ENCODE measurements at regions not wholly inside any gene's neighbourhood (a gene's known extent, or its start where the extent isn't known, plus 50 kb on each side); places are given as distances from the start of the nearest gene placed in this dataset.

DNA sequence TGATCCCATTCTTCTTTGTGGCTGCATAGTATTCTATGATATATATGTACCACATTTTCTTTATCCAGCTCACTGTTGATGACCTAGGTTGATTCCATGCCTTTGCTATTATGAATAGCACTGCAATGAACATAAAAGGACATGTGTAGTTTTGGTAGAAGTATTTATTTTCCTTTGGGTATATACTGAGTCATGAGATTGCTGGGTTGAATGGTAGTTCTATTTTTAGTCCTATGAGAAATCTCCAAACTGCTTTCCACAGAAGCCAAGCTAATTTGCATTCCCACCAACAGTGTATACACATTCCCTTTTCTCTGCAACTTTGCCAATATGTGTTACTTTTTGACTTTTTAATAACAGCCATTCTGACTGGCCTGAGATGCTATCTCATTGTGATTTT is 278.3 kb downstream of the PCDH18 start:
- intact Hi-C loops (cut with micrococcal nuclease) = no loop called here
- H3K4me2 ChIP-seq (replicated peaks; ENCODE audit: extremely low read depth, low read length, poor library complexity, severe bottlenecking) = no peak overlapping the region
- Mint-ChIP-seq H3K36me3 (no peaks in the 10 kb centered on the region), H3K27ac (no peak overlapping the region), H3K4me1 (no peaks in the 10 kb centered on the region), H3K27me3 (ENCODE audit: low read depth in 3 of 3) (no peaks in the 10 kb centered on the region), H3K4me3 (no peak overlapping the region), H3K9me3 (peaks cover 0 to 3% (median 0%) of the 10 kb centered on the region in 7 donors)
- no peaks in the 10 kb centered on the region for H3K27me3 ChIP-seq (ENCODE audit: control insufficient read depth in 2 of 2, insufficient read depth in 2 of 2, low read length in 2 of 2)
- H3K4me1 ChIP-seq (ENCODE audit: control insufficient read depth in 1 of 2, insufficient read depth in 2 of 2, low read length in 2 of 2) = no peaks in the 10 kb centered on the region
- TF ChIP-seq CTCF (IDR thresholded peaks at IDR 0.05) = no peak
- H4K20me1 ChIP-seq (ENCODE audit: insufficient read depth, low read length) = no peaks in the 10 kb centered on the region
- no peaks in the 10 kb centered on the region for H3K36me3 ChIP-seq (replicated peaks in 1 of 2; ENCODE audit: control insufficient read depth in 1 of 2, insufficient read depth in 2 of 2, low read length in 2 of 2)
- H3K4me3 ChIP-seq (replicated peaks in 1 of 3; ENCODE audit: low read depth in 2 of 3, low read length in 3 of 3) = no peak overlapping the region
- no peak overlapping the region for H2AFZ ChIP-seq (ENCODE audit: insufficient read depth, low read depth, low read length, poor library complexity, severe bottlenecking)
- H3K79me2 ChIP-seq (ENCODE audit: insufficient read depth, low read length) = no peaks in the 10 kb centered on the region
- H3K9me3 ChIP-seq (replicated peaks in 1 of 2; ENCODE audit: control insufficient read depth in 1 of 2, insufficient read depth in 1 of 2, low read length in 2 of 2) = peaks cover 0 to 2% of the 10 kb centered on the region in 2 donors
- no peak overlapping the region for H3K27ac ChIP-seq (ENCODE audit: low read depth in 1 of 2, low read length in 2 of 2)
- DNase-seq = no peak
- no peak overlapping the region for H3K9ac ChIP-seq (ENCODE audit: insufficient read depth, low read length, poor library complexity, severe bottlenecking)

DNA sequence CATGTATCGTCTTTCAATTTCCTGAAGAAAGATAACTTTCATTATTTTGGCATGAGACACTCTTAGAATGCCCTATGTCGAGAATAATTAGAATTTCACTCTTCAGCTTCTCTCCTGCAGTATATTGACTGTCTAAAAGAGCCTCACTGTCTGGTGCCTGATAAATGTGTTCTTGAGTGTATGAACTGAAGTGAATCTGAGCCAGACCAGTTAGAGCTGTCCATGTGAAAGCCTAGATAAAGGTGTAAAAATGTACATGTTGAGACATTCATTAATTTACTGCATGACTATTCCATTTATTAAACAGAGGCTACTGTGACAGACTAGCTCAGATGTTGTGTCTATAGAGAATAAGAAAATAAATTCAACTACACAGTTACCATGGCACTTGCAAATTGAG is 283.2 kb downstream of the PCDH18 start:
- no peaks in the 10 kb centered on the region for H3K4me1 Mint-ChIP-seq
- no peak for TF ChIP-seq CTCF (IDR thresholded peaks at IDR 0.05)
- Histone ChIP-seq H3K4me3 (replicated peaks in 1 of 3; ENCODE audit: low read depth in 2 of 3, low read length in 3 of 3) (no peak overlapping the region), H3K4me1 (ENCODE audit: control insufficient read depth in 1 of 2, insufficient read depth in 2 of 2, low read length in 2 of 2) (no peaks in the 10 kb centered on the region), H4K20me1 (ENCODE audit: insufficient read depth, low read length) (no peaks in the 10 kb centered on the region), H3K36me3 (replicated peaks in 1 of 2; ENCODE audit: control insufficient read depth in 1 of 2, insufficient read depth in 2 of 2, low read length in 2 of 2) (no peaks in the 10 kb centered on the region), H3K4me2 (replicated peaks; ENCODE audit: extremely low read depth, low read length, poor library complexity, severe bottlenecking) (no peak overlapping the region), H3K9ac (ENCODE audit: insufficient read depth, low read length, poor library complexity, severe bottlenecking) (no peak overlapping the region), H3K27ac (ENCODE audit: low read depth in 1 of 2, low read length in 2 of 2) (no peak overlapping the region), H2AFZ (ENCODE audit: insufficient read depth, low read depth, low read length, poor library complexity, severe bottlenecking) (no peak overlapping the region), H3K27me3 (ENCODE audit: control insufficient read depth in 2 of 2, insufficient read depth in 2 of 2, low read length in 2 of 2) (no peaks in the 10 kb centered on the region), H3K79me2 (ENCODE audit: insufficient read depth, low read length) (no peaks in the 10 kb centered on the region), H3K9me3 (replicated peaks in 1 of 2; ENCODE audit: control insufficient read depth in 1 of 2, insufficient read depth in 1 of 2, low read length in 2 of 2) (no peaks in the 10 kb centered on the region)
- intact Hi-C loops (cut with micrococcal nuclease) = no loop called here
- no peak overlapping the region for H3K4me3 Mint-ChIP-seq
- H3K27me3 Mint-ChIP-seq (ENCODE audit: low read depth in 3 of 3) = no peaks in the 10 kb centered on the region
- no peaks in the 10 kb centered on the region for H3K9me3 Mint-ChIP-seq
- no peaks in the 10 kb centered on the region for H3K36me3 Mint-ChIP-seq
- 100% methylated on average over 1 of the region's 2 CpGs for WGBS (ENCODE audit: insufficient coverage)
- DNase-seq = no peak
- no peak overlapping the region for H3K27ac Mint-ChIP-seq
